Adrenal gland (tissue), 5 donors: ENCODE measurements at regions not wholly inside any gene's neighbourhood (a gene's known extent, or its start where the extent isn't known, plus 50 kb on each side); places are given as distances from the start of the nearest gene placed in this dataset.

Experiments
- CTCF ChIP-seq, 6 experiments: fragments of 450-650 bp in 4 of 6; fragments of 200-600 bp in 2 of 6; sonication (generic) in 1 of 6; IDR thresholded peaks; 1 replicate in 5 of 6; 2 replicates in 1 of 6; pipeline versions ENCODE4 v1.5.1 to v1.8.0; 2016 to 2021; ENCODE audit warnings: antibody characterized with exemption in 6 of 6, mild to moderate bottlenecking in 2 of 6, moderate library complexity in 1 of 6
- POLR2A ChIP-seq, 2 donors: fragments of 450-650 bp; IDR thresholded peaks; one replicate each; pipeline ENCODE4 v1.6.1; 2017; ENCODE audit warnings: antibody characterized with exemption in 2 of 2, mild to moderate bottlenecking in 2 of 2, moderate library complexity in 1 of 2
- donor health status: DM: no; HTN: no; CAD: no.

GRCh38 chr10:28806951-28807759 lies 129.8 kb downstream of the BAMBI start:
- no peak for TF ChIP-seq CTCF (IDR thresholded peaks at IDR 0.05)
- no peak for TF ChIP-seq POLR2A (IDR thresholded peaks at IDR 0.05)
